GM19452 (cell line): ENCODE measurements at regions not wholly inside any gene's neighbourhood (a gene's known extent, or its start where the extent isn't known, plus 50 kb on each side); places are given as distances from the start of the nearest gene placed in this dataset.
A peak's percentile ranks its signal among the peaks of the same experiment; 100 is the strongest.

Experiments
- ATAC-seq: cut with Tn5 transposase; IDR thresholded peaks from one replicate; pipeline ENCODE4 v1.9.1; 2021; ENCODE audit not compliant: unreplicated experiment

DNA sequence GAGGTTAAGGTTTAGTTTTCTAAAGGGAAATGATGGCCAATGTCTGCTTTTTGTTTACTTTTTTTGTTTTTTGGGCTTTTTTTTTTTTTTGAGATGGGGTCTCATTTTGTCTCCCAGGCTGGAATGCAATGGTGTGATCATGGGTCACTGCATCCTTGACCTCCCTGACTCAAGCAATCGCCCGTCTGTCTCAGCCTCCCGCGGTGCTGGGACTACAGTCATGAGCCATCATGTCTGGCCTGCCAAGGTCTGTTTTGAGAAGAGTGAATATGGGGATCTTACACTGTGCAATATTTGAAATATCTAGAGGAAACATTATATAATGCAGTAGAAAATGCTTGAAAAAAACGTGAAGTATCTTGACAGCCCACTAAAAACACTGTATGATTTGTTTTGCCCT lies 162.5 kb downstream of the GASK1B start:
- ATAC-seq = no peak

GRCh38 chr4:158008551-158009218 lies 164.1 kb downstream of the GASK1B start:
- no peak for ATAC-seq

- no peak for ATAC-seq
These were observed 165.3 kb downstream of the GASK1B start for GRCh38 chr4:158007566-158007965.

- no peak for ATAC-seq
These were observed 165.8 kb downstream of the GASK1B start for GRCh38 chr4:158006990-158007389.

- no peak for ATAC-seq
These were observed 167.8 kb downstream of the GASK1B start for GRCh38 chr4:158005021-158005420.

GRCh38 chr4:158004101-158004500 lies 168.7 kb downstream of the GASK1B start:
- no peak for ATAC-seq

- no peak for ATAC-seq
These were observed 169.6 kb downstream of the GASK1B start for GRCh38 chr4:158003212-158003611.

GRCh38 chr4:158002173-158002572 lies 170.7 kb downstream of the GASK1B start:
- no peak for ATAC-seq

- ATAC-seq = no peak
These were observed 171.1 kb downstream of the GASK1B start for GRCh38 chr4:158001756-158002155.

DNA sequence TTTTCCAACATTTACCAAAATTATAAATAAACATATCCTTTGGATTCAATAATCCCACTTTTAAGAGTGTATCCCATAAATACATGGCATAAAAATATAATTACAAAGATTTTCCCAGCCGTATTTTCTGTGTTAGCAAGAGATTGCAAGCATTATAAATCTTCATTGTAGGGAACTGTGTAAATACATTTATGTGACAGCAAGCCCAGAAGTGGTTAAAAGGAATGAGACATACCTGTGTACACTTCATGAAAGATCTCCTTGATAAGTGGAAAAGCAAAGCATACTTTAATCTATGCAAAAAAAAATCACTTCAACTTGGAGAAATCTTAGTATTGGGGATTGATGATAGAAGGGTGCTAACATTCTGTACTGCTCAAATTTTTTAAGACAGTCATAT lies 173.1 kb downstream of the GASK1B start:
- ATAC-seq = no peak

- ATAC-seq = no peak
These were observed 175.5 kb downstream of the GASK1B start for GRCh38 chr4:157997296-157997695.

DNA sequence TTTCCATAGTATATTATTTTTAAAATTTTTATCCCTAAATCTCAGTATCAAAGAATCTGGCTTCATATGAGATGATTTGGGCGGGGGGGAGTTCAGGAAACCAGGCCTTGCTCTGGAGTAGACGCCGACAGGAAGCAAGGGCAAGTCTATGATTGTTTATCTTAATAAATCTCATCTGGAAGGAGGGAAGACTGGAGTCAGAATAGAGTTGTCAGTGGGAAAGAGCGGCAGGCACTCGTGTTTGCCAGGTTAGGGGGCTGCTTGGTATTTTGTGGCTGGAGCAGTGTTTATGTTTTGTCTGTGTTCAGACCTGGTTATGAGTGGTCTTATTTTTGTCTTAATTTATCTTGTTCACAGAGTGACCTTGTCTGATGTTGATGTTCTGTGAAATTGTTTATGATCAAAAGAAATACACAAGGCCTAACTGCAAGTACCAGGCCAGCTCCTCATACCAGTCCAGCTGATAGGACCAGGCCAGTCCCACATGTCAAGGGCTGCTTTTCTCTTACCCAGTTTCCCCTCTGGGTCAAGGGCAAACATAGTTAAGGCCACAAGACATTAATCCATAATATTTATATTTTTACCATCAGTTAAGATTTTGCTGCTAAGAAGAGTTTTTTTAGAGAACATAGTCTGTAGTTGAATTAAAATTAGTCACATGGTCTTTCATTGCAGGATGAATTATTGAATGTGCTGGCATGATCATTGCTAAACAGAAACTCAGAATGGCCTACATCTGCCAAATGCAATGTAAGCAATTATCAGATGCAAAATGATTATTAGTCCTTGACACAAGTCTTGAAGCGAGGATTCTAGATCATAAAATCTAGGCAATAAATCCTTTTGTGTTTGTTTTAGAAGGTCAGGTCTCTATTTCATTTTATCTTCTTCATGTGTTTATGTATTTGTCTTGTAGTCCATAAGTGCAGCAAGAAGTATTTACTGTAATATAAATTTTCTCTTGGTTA lies 176.5 kb downstream of the GASK1B start:
- no peak for ATAC-seq

DNA sequence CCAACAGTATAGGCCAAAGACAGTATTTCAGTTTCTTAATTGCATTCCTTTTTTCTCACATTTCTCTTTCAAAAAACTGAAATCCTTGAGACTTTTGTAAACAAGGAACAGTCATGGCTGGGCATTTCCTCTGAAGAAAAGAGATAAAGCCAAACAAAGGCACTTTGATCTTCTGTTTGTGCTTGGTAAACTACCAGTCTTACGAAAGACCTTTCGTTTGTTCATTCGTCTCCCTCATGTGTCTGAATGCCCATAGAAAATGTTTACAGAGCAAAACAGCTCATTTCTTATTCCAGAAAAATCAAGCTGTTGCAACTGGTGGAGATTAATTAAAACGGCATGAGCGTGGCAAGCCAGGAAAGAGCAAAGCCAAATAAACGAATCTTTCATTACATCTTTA lies 178.0 kb downstream of the GASK1B start:
- ATAC-seq = no peak

DNA sequence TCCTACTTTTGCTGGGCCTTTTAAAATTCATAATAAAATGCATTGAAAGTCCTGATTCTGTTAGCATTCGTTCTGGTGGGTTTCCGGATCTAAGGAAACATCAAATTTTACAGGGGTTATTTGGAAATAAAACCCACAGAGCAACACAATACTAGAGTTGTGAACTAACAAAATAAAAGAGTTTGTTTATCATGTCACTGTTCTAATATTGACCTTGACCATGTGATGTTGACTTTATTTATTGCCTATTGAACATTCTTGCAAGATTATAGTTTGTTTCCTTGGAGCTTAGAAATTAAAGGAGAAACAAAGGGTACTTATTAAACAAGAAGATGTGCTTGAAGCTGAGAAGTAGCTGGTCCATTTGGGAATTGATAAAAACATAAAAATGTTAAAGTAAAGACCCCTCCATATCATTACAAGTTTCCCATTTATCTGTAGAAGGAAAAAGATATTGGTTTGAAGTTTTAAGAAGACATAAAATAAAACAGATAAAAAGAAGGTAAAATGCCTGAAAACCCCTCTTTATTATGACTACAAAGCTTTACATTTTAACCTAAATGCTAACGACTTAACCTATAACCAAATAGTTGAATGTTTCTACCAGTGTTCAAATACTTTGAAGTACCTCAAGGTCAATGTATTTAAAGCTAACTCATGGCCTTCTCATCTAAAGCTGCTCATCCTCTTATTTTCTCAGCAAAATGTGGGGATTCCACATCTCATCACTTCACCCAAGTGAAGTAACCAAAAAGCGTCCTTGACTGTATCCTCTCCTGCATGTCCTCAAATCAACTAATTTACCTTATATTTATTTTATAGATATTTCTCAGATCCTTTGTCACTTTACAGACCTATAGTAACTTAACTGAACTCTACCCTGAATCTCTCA lies 179.6 kb downstream of the GASK1B start:
- no peak for ATAC-seq

DNA sequence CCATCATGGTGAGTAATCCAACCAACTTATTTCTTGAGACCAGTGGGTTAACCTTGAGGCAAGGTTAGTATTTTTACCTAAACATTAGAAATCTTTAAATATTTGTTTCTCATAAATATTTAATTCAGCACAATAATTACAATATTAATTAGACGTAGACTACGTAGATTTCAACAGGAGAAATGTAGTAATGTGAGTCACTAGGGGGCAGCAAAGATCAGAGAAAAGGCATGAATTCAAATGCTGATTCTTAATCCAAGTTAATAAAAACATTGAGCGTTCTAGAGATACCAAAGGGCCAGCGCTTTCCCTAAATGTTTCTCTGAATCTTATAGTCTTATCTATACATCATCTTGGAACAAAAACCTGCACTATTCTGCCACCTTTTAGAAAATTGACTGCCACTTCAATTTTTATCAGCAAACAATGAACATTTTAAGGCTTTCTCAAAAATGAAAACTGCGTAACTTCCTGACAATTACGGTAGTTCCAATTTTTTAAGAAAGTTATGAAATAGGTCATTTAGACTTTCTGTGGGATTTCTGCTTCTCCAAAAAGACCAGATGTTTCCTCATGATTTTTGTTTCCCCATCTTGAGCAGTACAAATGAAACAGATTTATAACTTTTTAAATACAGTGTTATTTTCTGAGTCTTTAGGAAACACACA lies 180.7 kb downstream of the GASK1B start:
- ATAC-seq = no peak

- no peak for ATAC-seq
These were observed 184.2 kb downstream of the GASK1B start for GRCh38 chr4:157988641-157989040.

DNA sequence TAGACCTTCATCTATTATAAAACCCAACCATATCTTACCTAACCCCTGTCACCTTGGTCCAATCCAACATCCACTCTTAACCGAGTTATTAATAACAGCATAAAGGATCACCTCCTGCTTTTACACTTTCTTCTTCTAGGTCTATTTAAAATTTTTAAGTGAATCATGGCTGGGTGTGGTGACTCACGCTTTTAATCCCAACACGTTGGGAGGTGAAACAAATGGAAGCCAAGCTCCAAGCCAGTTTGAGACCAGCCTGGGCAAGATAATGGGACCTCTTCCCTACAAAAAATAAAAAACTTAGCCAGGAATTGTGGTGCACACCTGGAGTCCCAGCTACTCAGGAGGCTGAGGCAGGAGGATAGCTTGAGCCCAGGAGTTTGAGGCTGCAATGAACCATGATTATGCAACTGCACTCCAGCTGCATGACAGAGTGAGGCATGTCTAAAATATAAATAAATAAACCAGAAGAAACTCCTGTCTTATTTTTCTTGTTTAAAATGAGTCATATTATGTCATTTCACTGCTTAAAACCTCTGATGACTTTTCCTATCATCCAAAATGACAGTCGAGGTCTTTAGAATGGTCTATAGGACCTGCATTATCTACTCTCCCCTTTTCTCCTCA lies 188.4 kb downstream of the GASK1B start:
- ATAC-seq = no peak

- no peak for ATAC-seq
These were observed 189.5 kb downstream of the GASK1B start for GRCh38 chr4:157983300-157983699.

- ATAC-seq = no peak
These were observed 192.7 kb downstream of the GASK1B start for GRCh38 chr4:157980158-157980557.

DNA sequence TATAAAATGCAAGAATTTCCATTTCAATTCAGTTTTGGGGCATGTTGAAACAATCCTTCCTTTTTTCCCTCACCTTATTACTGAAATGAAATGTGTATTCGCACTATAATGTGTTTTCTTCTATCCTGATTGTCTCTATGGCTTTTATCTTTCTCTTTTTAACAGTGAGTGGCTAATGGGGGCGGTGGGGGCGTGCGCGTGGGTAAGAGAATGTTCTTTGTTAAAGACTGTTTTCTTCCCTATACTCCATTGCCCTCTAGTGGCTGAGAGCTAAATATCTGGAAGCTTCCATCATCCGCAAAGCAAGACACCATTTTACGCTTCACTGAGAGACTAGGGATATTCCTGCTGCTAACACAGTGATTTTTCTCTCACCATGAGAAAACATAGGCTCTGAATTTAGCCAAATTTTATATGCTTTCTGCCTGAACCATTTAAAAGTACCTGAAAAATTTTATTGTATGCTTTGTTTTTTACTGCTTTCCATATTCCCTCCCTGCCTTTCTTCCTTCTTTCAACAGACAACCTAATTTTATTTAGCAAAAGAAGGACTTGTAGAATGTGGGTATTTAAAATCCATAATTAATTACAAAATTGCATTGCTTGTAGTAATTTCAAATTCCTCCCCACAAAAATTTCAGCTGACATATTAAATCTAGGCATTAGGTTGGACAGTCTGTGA lies 194.0 kb downstream of the GASK1B start:
- peak; percentile 92 for ATAC-seq
